H1 (cell line): ENCODE measurements at regions not wholly inside any gene's neighbourhood (a gene's known extent, or its start where the extent isn't known, plus 50 kb on each side); places are given as distances from the start of the nearest gene placed in this dataset.

Source experiments
- CTCF ChIA-PET: fragments of 300-600 bp; sonication (Branson Sonifier 250); formaldehyde crosslinking; loops from one replicate; lab custom pipeline; 2021; ENCODE audit not compliant: partially characterized antibody; lab: Charles Lee
- POLR2A ChIA-PET: fragments of 300-600 bp; sonication (Branson Sonifier 250); formaldehyde crosslinking; loops from one replicate; lab custom pipeline; 2021; ENCODE audit warnings: inconsistent platforms; ENCODE audit not compliant: partially characterized antibody; lab: Charles Lee
- DNase-seq, 2 experiments: peaks; one replicate each; pipeline versions ENCODE4 v3.0.0 to v3.0.0-alpha.2; 2010 to 2022; ENCODE audit warnings: low spot score in 2 of 2, low read depth in 1 of 2, mixed read lengths in 1 of 2
- FAIRE-seq: peaks from 2 replicates; lab custom pipeline; 2011; peaks lifted over from hg19 to GRCh38; lab: Jason Lieb, UNC
- H2AFZ ChIP-seq: 2 replicates; pipeline ENCODE4 v1.8.1; 2012; ENCODE audit warnings: low read length, inconsistent platforms
- H2AK5ac ChIP-seq: 2 replicates; pipeline ENCODE4 v1.6.1; 2013; ENCODE audit warnings: low read depth, low read length
- H2BK120ac ChIP-seq: replicated peaks from 2 replicates; pipeline ENCODE3; 2013; ENCODE audit warnings: low read depth, low read length, inconsistent platforms
- H2BK12ac ChIP-seq: 2 replicates; pipeline ENCODE4 v1.6.1; 2013; ENCODE audit warnings: low read depth, low read length
- H2BK15ac ChIP-seq: 2 replicates; pipeline ENCODE4 v1.6.1; 2013; ENCODE audit warnings: low read length
- H2BK20ac ChIP-seq: 2 replicates; pipeline ENCODE4 v1.6.1; 2013; ENCODE audit warnings: low read length
- H2BK5ac ChIP-seq: 2 replicates; pipeline ENCODE4 v1.6.1; 2013; ENCODE audit warnings: low read depth, low read length
- H3K14ac ChIP-seq: 2 replicates; pipeline ENCODE4 v1.6.1; 2013; ENCODE audit warnings: inconsistent platforms; ENCODE audit not compliant: insufficient read length
- H3K18ac ChIP-seq: 2 replicates; pipeline ENCODE4 v1.6.1; 2013; ENCODE audit warnings: low read length; ENCODE audit errors: extremely low read depth
- H3K23ac ChIP-seq: 2 replicates; pipeline ENCODE4 v1.6.1; 2013; ENCODE audit warnings: inconsistent platforms; ENCODE audit not compliant: insufficient read length
- H3K23me2 ChIP-seq: 2 replicates; pipeline ENCODE4 v1.6.1; 2013; ENCODE audit warnings: low read depth, low read length
- H3K27ac ChIP-seq: 2 replicates; pipeline ENCODE4 v1.6.1; 2011; ENCODE audit warnings: low read depth, low read length, inconsistent platforms
- H3K27me3 ChIP-seq, 4 experiments: replicated peaks in 1 of 4; 1 replicate in 1 of 4; 2 replicates in 3 of 4; pipeline versions ENCODE4 v1.6.1 to v1.8.1; 2011 to 2013; ENCODE audit warnings: low read length in 3 of 4, mild to moderate bottlenecking in 3 of 4, inconsistent platforms in 2 of 4, mixed read lengths in 2 of 4, moderate library complexity in 1 of 4; ENCODE audit not compliant: control insufficient read depth in 3 of 4, insufficient read depth in 3 of 4; ENCODE audit errors: extremely low read depth in 1 of 4
- H3K36me3 ChIP-seq, 4 experiments: 2 replicates each; pipeline versions ENCODE4 v1.6.1 to v1.8.1; 2011 to 2013; ENCODE audit warnings: mild to moderate bottlenecking in 4 of 4, low read length in 3 of 4, moderate library complexity in 2 of 4, control low read depth in 1 of 4, inconsistent platforms in 1 of 4; ENCODE audit not compliant: insufficient read depth in 4 of 4, control insufficient read depth in 2 of 4
- H3K4ac ChIP-seq: replicated peaks from 2 replicates; pipeline ENCODE3; 2013; ENCODE audit warnings: low read length, low read depth, mixed read lengths, inconsistent platforms; ENCODE audit not compliant: insufficient read length
- H3K4me1 ChIP-seq, 4 experiments: replicated peaks in 1 of 4; 1 replicate in 1 of 4; 2 replicates in 3 of 4; pipeline versions ENCODE4 v1.6.1 to v1.8.1; 2011 to 2013; ENCODE audit warnings: low read length in 3 of 4, inconsistent platforms in 2 of 4, mixed read lengths in 1 of 4; ENCODE audit not compliant: insufficient read depth in 4 of 4, control insufficient read depth in 3 of 4
- H3K4me2 ChIP-seq, 2 experiments: 2 replicates each; pipeline versions ENCODE4 v1.6.1 to v1.8.1; 2011 to 2013; ENCODE audit warnings: low read depth in 2 of 2, low read length in 2 of 2, control low read depth in 1 of 2, inconsistent platforms in 1 of 2, mild to moderate bottlenecking in 1 of 2; ENCODE audit not compliant: insufficient read depth in 1 of 2
- H3K4me3 ChIP-seq, 4 experiments: fragments of 200-600, 300-600 bp in 1 of 4; sonication (generic), shearing (Covaris generic), sonication (Bioruptor Twin) in 1 of 4; 2 replicates each; pipeline versions ENCODE4 v1.5.1 to v1.8.1; 2011 to 2016; ENCODE audit warnings: low read length in 4 of 4, low read depth in 3 of 4, control low read depth in 2 of 4, inconsistent platforms in 2 of 4, mild to moderate bottlenecking in 2 of 4, mixed read lengths in 1 of 4, moderate library complexity in 1 of 4; ENCODE audit not compliant: insufficient read depth in 2 of 4; ENCODE audit errors: extremely low read depth in 1 of 4
- H3K56ac ChIP-seq: replicated peaks from 2 replicates; pipeline ENCODE3; 2013; ENCODE audit warnings: low read depth, mild to moderate bottlenecking, mixed read lengths, low read length, inconsistent platforms; ENCODE audit not compliant: insufficient read length
- H3K79me1 ChIP-seq: 2 replicates; pipeline ENCODE4 v1.6.1; 2013; ENCODE audit warnings: low read depth, low read length, control low read depth
- H3K79me2 ChIP-seq, 2 experiments: 2 replicates each; pipeline versions ENCODE4 v1.6.1 to v1.8.1; 2012 to 2013; ENCODE audit warnings: low read length in 2 of 2, mild to moderate bottlenecking in 2 of 2, inconsistent platforms in 1 of 2; ENCODE audit not compliant: insufficient read depth in 2 of 2, control insufficient read depth in 1 of 2
- H3K9ac ChIP-seq, 4 experiments: replicated peaks in 1 of 4; 1 replicate in 1 of 4; 2 replicates in 3 of 4; pipeline versions ENCODE4 v1.6.1 to v1.8.1; 2011 to 2013; ENCODE audit warnings: low read depth in 3 of 4, low read length in 3 of 4, control low read depth in 2 of 4, mild to moderate bottlenecking in 2 of 4, moderate library complexity in 2 of 4, inconsistent platforms in 1 of 4; ENCODE audit errors: extremely low read depth in 1 of 4
- H3K9me3 ChIP-seq, 2 experiments: 2 replicates each; pipeline versions ENCODE4 v1.6.1 to v1.8.1; 2012 to 2013; ENCODE audit warnings: mild to moderate bottlenecking in 2 of 2, moderate library complexity in 2 of 2, control low read depth in 1 of 2, inconsistent platforms in 1 of 2, low read depth in 1 of 2, low read length in 1 of 2, mixed read lengths in 1 of 2; ENCODE audit not compliant: insufficient read depth in 2 of 2
- H4K20me1 ChIP-seq, 2 experiments: replicated peaks in 1 of 2; 2 replicates each; pipeline versions ENCODE3 to v1.8.1; 2011 to 2013; ENCODE audit warnings: inconsistent platforms in 2 of 2, low read length in 2 of 2, mild to moderate bottlenecking in 1 of 2; ENCODE audit not compliant: insufficient read depth in 2 of 2, control insufficient read depth in 1 of 2
- H4K5ac ChIP-seq: 2 replicates; pipeline ENCODE4 v1.6.1; 2013; ENCODE audit warnings: low read length, low read depth, mixed read lengths, inconsistent platforms; ENCODE audit not compliant: insufficient read length
- H4K8ac ChIP-seq: 2 replicates; pipeline ENCODE4 v1.8.0; 2013; ENCODE audit warnings: mild to moderate bottlenecking, moderate library complexity, low read length, inconsistent platforms; ENCODE audit not compliant: insufficient read depth; ENCODE audit errors: extremely low read depth
- H4K91ac ChIP-seq: replicated peaks from 2 replicates; pipeline ENCODE3; 2013; ENCODE audit warnings: low read length, mixed read lengths, inconsistent platforms; ENCODE audit not compliant: insufficient read length
- CBX5 ChIP-seq: fragments of 300-800, 300-1000 bp; sonication (generic); IDR thresholded peaks from 2 replicates; pipeline ENCODE4 v1.7.1; 2016; ENCODE audit warnings: antibody characterized with exemption, low read length, low read depth
- CHD1 ChIP-seq: IDR thresholded peaks from 2 replicates; pipeline ENCODE4 v1.6.1; 2012; ENCODE audit warnings: low read depth, low read length, improper control_type of control experiment
- EP300 ChIP-seq, 2 experiments: IDR thresholded peaks; 1 replicate in 1 of 2; 2 replicates in 1 of 2; pipeline ENCODE4 v1.6.1; 2011 to 2012; ENCODE audit warnings: low read depth in 2 of 2, low read length in 2 of 2, mild to moderate bottlenecking in 2 of 2, borderline replicate concordance in 1 of 2, inconsistent platforms in 1 of 2, moderate library complexity in 1 of 2
- NANOG ChIP-seq: IDR thresholded peaks from 2 replicates; pipeline ENCODE4 v1.6.1; 2011; ENCODE audit warnings: low read length, low read depth, mild to moderate bottlenecking, inconsistent platforms; ENCODE audit not compliant: insufficient read depth, poor library complexity, severe bottlenecking
- TAF1 ChIP-seq: IDR thresholded peaks from 2 replicates; pipeline ENCODE4 v1.6.1; 2011; ENCODE audit warnings: mild to moderate bottlenecking, low read depth, low read length
- TAF7 ChIP-seq: optimal IDR thresholded peaks from 2 replicates; pipeline ENCODE3; 2011; ENCODE audit warnings: low read depth, mild to moderate bottlenecking, inconsistent platforms, low read length, moderate library complexity, borderline replicate concordance
- TEAD4 ChIP-seq: IDR thresholded peaks from 2 replicates; pipeline ENCODE4 v1.6.1; 2012; ENCODE audit warnings: low read depth, low read length, inconsistent platforms, mixed read lengths
- WGBS, 2 experiments: shearing (Covaris generic) in 1 of 2; methylation state at CpG; one replicate each; pipeline versions ENCODE4 v1.1.6 to v1.1.7; 2013 to 2015; ENCODE audit warnings: low lambda C conversion rate in 2 of 2, mixed read lengths in 2 of 2, inconsistent platforms in 1 of 2, low coverage in 1 of 2, missing lambda C conversion rate in 1 of 2; ENCODE audit not compliant: insufficient replicate concordance in 2 of 2, insufficient coverage in 1 of 2, insufficient read length in 1 of 2; ENCODE audit errors: extremely low coverage in 1 of 2, missing lambda C conversion rate in 1 of 2; 5-methylcytosine and 5-hydroxymethylcytosine counted together

DNA sequence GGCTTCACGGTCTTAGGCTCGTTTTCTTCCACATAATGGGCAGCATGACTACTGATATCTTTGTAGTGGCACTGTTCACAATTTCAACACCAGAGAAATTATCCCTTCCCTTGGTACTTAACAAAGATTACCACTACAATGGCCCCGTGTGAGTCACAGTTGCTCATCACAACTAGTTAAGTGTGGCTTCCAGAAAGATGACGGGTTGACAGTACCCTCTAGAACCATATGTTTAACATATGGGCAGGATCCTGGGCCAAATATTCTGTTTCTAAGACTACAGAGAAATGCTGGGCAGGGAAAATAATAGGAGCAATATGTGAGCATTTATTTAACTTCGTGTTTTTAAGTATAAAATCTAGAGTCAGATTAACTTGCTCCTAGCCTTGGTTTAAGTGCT lies 780.1 kb upstream of the LINC00305 start:
- no peak overlapping the region for H3K27ac ChIP-seq
- no peaks in the 10 kb centered on the region for H3K23me2 ChIP-seq
- no peak overlapping the region for H4K91ac ChIP-seq
- H3K56ac ChIP-seq: no peak overlapping the region
- no peaks in the 10 kb centered on the region for H3K79me1 ChIP-seq
- H3K79me2 ChIP-seq: no peaks in the 10 kb centered on the region
- no peak overlapping the region for H2AK5ac ChIP-seq
- H3K23ac ChIP-seq: no peak overlapping the region
- H2BK120ac ChIP-seq: no peak overlapping the region
- no peaks in the 10 kb centered on the region for H4K20me1 ChIP-seq
- no peak overlapping the region for H2BK5ac ChIP-seq
- no peak overlapping the region for H3K4me3 ChIP-seq
- no peak overlapping the region for H2BK20ac ChIP-seq
- H3K18ac ChIP-seq: no peak overlapping the region
- H3K9me3 ChIP-seq: no peaks in the 10 kb centered on the region
- H3K4ac ChIP-seq: no peak overlapping the region
- CTCF ChIA-PET: no interaction called here
- no peak overlapping the region for H2AFZ ChIP-seq
- no peak overlapping the region for H3K4me2 ChIP-seq
- no peak overlapping the region for H2BK12ac ChIP-seq
- no peak for TF ChIP-seq EP300 (IDR thresholded peaks at IDR 0.05; ENCODE audit: borderline replicate concordance in 1 of 2, low read depth in 2 of 2, low read length in 2 of 2)
- no peak for TF ChIP-seq TAF1
- TF ChIP-seq CHD1: no peak
- TF ChIP-seq CBX5: no peak
- TF ChIP-seq TEAD4: no peak
- no peak for TF ChIP-seq NANOG
- no peak for TF ChIP-seq TAF7
- no peaks in the 10 kb centered on the region for H3K4me1 ChIP-seq
- no peak overlapping the region for H2BK15ac ChIP-seq
- H3K36me3 ChIP-seq: no peaks in the 10 kb centered on the region
- WGBS, 2 experiments: 90% methylated on average over 5 of the region's 5 CpGs; no CpG with 5 or more reads in 1 of the 2 experiments
- no peak overlapping the region for H4K5ac ChIP-seq
- no peak overlapping the region for H4K8ac ChIP-seq
- H3K14ac ChIP-seq: no peak overlapping the region
- no peak for FAIRE-seq
- DNase-seq: peak in 1 of 2 experiments; percentile 0
- POLR2A ChIA-PET: no interaction called here
- H3K9ac ChIP-seq: no peak overlapping the region
- no peaks in the 10 kb centered on the region for H3K27me3 ChIP-seq
